Keratinocyte (primary cell): ENCODE measurements at regions not wholly inside any gene's neighbourhood (a gene's known extent, or its start where the extent isn't known, plus 50 kb on each side); places are given as distances from the start of the nearest gene placed in this dataset.

ENCODE experiments used
- CTCF ChIP-seq, 3 experiments: IDR thresholded peaks in 1 of 3; conservative IDR thresholded peaks in 1 of 3; optimal IDR thresholded peaks in 1 of 3; 2 replicates in 2 of 3; 3 replicates in 1 of 3; pipeline versions ENCODE3 to v1.5.1; 2011; ENCODE audit warnings: low read length in 3 of 3, mild to moderate bottlenecking in 3 of 3, moderate library complexity in 2 of 3, control low read depth in 1 of 3, inconsistent platforms in 1 of 3; ENCODE audit not compliant: insufficient read depth in 2 of 3; ENCODE audit errors: extremely low read depth in 1 of 3
- EZH2 ChIP-seq: IDR thresholded peaks from one replicate; pipeline ENCODE4 v1.6.1; 2012; ENCODE audit warnings: inconsistent platforms, mild to moderate bottlenecking, low read length, moderate library complexity

- TF ChIP-seq CTCF (optimal IDR thresholded peaks at IDR 0.05 in 1 of 3, IDR thresholded peaks at IDR 0.05 in 1 of 3, conservative IDR thresholded peaks at IDR 0.05 in 1 of 3; ENCODE audit: extremely low read depth in 1 of 3, insufficient read depth in 2 of 3, low read length in 3 of 3) (no peak), EZH2 (no peak)
Observed at GRCh38 chr7:79612903-79613302, 159.4 kb upstream of the MAGI2 start.
